Central memory CD4-positive, alpha-beta T cell (primary cell): ENCODE measurements at regions not wholly inside any gene's neighbourhood (a gene's known extent, or its start where the extent isn't known, plus 50 kb on each side); places are given as distances from the start of the nearest gene placed in this dataset.
"Not testable (repeated sequence)": the region's sequence is repeated elsewhere in the genome, so short reads cannot be mapped to it uniquely, and the experiment has no call there.

Source experiments
- DNase-seq: peaks from one replicate; pipeline ENCODE4 v3.0.0; 2022

- not testable (repeated sequence) for DNase-seq
Observed at GRCh38 chr12:124669271-124669721, 101.9 kb upstream of the NCOR2 start.

- no peak for DNase-seq
Observed at GRCh38 chr12:124668602-124669001, 101.2 kb upstream of the NCOR2 start.

DNA sequence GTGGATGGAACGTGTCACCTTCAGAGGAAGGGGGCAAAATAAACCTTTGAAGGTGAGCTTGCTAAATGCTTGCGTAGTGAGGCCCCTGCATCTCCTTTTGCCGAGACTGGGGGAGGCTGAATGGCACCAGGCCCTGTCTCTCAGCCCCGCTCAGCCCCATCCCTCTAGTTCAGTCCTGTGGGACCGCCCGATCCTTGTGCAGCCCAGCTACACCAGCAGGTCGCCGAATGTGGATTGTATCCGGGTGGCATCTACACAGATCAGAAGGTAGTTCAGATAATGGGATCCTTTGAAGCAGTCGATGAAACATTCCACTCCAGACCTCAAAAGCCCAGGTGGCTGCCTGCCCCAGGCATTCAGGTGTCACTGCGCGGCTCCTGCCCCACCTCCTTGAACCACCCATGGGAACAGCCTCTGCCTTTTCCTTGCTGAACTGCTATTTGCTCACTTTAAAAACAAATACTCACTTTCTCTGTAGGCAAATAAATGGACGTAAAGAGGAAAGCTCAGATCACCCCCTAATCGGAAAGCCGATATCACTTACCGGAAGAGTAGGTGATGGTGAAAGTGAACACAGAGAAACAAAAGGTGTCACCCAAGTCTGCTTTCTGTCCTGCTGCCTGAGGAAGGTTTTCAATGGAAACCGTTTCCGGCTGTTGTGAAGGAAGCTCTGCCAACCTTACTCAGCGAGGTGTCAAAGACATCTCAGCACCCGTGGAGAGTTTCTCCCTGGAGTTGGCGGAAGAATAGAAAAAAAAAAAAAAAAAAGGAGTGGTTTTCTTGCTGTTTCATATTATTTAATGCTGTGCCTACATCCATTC, 100.3 kb upstream of the NCOR2 start:
- no peak for DNase-seq

DNA sequence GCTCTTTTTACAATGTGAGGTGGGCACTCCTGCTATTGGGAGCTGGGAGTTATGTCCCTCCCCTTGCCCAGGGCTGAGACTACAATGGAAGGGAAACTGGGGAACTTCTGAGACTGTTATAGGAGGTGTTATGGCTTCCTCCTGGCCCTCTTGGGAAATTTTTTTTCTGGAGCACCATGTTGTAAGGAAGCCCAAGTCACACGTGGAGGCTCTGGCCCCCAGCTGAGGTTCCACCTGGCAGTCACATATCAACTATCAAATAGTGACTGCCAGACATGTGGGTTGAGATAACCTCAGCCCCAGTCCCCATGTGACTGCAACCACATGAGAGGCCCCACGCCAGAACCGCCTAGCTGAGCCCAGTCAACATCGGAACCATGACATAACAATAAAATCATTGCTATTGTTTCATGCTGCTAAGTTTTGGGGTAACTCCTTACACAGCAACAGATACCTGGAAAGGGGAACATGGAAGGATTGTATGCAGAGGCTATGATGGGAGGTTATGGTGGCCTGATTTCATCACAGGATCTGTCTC, 99.4 kb upstream of the NCOR2 start:
- DNase-seq = no peak

- DNase-seq = no peak
Observed at GRCh38 chr12:124665511-124665910, 98.1 kb upstream of the NCOR2 start.

DNA sequence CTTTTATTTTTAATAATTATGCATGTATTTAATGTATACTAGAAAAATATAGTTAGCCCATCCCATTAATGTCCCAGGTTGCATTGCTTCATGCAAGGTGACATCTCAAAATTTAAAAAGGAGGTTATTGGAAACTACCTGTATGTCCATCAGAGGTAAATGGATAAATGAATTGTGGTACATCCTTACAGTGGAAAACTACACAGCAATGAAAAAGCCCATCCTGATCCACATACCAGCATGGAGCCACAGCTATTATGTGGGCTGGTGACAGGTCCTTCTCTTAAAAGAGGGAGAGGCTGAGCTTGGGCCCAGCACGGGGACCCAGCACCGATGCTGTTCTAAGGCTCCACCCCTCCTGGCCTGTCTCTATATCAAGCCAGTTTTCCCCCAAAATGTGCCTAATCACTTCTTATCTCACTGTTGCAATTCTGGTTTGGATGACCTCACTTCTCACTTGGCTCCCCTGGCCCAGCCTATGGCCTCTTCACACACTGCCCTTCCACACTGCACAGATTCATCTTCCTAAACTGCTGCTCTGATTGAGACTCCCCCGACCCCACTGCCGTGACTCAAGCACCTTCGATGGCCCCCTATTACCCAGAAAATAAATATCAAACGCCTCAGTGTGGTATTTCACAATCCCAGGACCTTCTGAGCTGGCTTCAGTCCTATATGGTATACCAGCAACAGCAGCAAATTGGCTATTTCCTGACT, 97.1 kb upstream of the NCOR2 start:
- DNase-seq = no peak

- DNase-seq = no peak
Observed at GRCh38 chr12:124663771-124664366, 96.5 kb upstream of the NCOR2 start.

DNA sequence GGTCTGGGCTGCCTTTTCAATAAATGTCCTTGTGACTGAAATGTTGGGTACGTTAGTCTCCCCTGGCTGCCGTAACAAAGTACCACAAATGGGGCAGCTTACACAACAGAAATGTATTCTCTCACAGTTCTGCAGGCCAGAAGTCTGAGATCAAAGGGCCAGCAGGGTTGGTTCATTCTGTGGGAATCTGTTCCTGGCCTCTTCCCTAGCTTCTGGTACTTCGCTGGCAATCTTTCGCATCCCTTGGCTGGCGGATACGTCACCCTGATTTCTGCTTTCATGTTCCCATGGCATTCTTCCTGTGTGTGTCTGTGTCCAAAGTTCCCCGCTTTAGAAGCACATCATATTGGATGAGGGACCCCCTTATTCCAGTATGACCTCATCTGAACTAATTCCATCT, 95.8 kb upstream of the NCOR2 start:
- DNase-seq = no peak

DNA sequence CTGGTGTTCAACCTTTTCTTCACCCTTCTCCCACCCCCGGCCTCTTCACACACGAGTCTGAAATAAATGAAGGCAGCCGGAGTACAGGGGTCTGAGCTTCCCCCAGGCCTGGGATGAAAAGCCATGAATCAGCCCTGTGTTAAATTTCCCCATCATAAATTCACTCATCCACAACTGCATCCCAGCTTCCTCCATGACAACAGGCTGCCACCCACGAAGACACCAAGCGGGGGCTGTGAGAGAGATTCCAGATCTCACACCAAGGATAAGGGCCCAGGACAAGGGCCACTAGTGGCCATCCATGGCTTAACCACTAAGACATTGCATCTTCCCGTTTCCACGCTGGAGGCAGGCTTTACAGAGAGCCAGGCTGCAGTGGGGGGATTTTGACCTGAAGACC, 93.9 kb upstream of the NCOR2 start:
- DNase-seq = no peak

DNA sequence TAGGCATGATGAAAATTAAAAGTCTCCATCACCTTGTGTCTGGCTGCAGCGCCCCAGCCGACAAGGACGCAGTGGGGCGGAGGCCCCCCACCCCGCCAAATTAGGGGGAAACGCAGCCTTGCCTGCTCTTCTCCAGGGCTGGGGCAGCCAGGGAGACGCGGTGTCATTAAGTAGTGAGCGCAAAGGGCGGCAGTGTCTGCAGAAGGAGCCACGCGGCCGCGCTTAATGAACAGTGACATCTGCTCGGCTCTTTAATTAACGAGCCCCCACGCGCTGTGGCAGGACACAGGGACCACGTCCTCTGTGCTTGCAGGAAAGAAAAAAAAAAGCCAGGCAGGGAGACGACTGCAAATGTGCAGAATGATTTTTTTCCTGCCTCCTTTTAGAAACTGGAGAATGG, 93.4 kb upstream of the NCOR2 start:
- DNase-seq = no peak

GRCh38 chr12:124658806-124659402, 91.5 kb upstream of the NCOR2 start:
- no peak for DNase-seq

- DNase-seq = no peak
Observed at GRCh38 chr12:124658302-124658701, 90.9 kb upstream of the NCOR2 start.

- DNase-seq = no peak
Observed at GRCh38 chr12:124656947-124657434, 89.6 kb upstream of the NCOR2 start.

DNA sequence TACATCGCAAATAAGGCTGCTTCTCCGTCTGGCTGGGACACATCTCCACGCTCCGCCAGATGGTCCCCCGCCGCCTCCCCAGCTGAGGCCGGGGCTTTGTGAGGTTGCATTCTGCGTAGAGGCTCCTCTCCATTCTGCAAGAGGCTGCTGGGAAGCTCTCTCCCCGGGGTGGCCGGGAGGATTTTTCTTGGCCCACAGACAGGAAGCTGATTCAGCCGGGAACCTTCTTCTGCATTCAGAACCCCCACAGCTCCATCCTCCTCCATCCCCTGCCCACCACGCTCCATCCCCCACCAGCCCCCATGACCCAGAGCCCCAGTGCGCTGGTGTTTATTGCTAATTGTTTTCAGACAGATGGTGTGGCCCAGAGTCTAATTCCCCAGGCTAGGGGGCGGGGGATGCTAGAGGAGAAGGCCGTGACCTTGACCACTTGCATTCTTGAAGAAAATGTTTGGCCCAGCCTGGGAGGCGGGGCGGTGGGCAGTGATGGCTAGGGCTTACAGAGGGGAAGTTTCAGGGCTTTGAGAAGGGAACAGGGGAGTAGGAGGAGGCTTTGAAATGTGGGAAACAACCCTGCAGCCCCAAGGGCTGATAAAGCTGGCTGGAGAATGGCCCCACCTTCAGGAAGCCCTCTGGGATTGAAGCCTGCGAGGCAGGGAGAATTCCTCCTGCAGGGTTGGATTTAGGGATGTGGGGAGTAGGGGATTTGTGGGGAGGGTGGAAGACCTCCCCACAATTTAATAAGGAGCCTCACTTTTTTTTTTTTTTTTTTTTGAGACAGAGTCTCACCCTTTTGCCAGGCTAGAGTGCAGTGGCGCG, 88.5 kb upstream of the NCOR2 start:
- no peak for DNase-seq

DNA sequence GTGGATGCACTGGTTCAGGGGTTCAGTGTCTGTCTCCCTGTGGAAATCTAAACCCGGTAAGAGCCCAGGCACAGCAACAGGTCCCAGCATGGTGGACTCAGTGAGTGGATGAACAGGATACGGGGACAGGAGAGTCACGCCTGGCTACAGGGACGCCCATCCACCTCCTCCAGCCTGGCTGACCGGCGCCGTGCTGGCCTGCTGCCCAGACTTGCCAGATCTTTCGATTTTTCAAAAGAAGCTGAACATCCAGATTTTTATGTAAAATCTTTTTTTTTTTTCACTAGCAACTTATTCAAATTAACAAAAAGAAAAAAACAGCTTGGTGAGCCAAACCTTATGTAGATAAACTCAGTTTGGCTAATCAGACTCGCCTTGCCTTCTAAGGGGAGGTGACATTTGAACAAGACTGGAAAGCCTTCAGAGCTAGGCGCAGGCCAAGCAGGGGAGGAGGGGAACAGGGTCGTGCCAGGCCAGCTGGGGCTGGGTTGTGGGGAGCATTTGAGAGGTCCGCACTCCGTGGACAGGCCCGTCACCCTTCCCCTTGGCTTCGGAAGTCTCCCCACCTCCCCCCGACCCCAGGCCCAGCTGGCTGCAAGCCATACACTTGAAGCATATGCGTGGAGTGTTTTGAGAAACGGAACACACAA, 87.8 kb upstream of the NCOR2 start:
- DNase-seq = no peak

DNA sequence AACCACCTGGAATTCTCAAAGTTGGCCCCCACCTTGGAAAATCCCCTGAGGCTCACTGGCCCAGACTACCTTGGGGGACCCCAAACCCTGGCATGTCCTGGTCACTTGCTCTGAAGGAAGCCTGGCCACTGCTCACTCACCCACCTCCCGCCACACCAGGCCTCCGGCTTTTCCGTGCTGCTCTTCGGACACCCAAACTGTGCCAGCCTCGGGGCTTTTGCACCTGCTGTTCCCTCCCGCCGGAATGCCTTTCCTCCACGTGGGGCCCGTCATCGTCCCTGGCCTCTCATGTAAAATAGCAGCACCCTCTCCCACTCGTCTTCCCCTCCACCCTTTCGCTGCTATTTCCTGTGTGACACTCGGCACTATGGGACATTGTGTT, 87.2 kb upstream of the NCOR2 start:
- DNase-seq = no peak

GRCh38 chr12:124653169-124653931, 85.9 kb upstream of the NCOR2 start:
- DNase-seq = no peak

GRCh38 chr12:124652661-124653060, 85.2 kb upstream of the NCOR2 start:
- DNase-seq = no peak

DNA sequence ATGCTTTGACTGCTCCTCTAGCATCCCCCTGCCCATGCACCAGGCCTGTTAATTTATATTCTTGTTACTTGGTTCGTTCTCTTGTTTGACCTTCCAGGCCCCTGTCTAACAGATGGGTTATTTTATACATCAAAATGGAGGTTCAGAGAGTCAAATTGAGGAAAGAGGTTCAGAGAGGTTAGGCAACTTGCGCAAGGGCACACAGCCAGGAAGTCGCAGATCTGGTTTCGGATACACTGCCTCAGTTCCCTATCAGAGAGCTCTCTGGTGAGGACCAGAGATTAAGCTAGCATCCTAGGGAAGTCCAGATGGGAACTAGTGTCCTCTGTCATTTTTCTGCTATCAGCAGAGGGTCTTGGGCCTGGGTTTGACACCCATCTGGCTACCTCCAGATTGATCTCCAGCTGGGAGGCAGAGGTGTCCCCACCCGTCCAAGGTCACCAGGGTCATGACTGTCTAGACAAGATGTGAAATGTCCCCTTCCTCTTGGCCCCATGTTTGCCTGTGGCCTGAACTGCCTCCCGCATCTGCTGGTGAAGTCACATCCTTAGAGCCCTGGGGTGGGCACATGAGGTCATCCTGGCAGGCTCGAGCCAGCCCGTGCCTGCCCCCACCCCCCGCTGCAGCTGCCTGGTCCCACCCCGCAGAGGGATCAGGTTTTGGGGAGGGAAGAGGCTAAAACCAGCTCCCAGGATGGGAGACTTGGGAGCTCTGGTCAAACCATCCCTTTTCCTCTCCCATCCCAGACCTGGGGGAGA, 84.3 kb upstream of the NCOR2 start:
- DNase-seq = no peak

- no peak for DNase-seq
Observed at GRCh38 chr12:124650912-124651311, 83.5 kb upstream of the NCOR2 start.
